ENCODE measurements at regions not wholly inside any gene's neighbourhood (a gene's known extent, or its start where the extent isn't known, plus 50 kb on each side); places are given as distances from the start of the nearest gene placed in this dataset.

- Histone ChIP-seq H3K36me3 (no peaks in the 10 kb centered on the region), H3K27ac (no peak overlapping the region), H3K9me3 (no peaks in the 10 kb centered on the region), H3K4me1 (peaks cover 0 to 4% (median 0%) of the 10 kb centered on the region in 3 donors), H3K4me3 (no peak overlapping the region), H3K27me3 (no peaks in the 10 kb centered on the region)
- DNase-seq = no peak
- 83 to 89% methylated on average over 3 of the region's 3 CpGs for WGBS, 2 donors
- TF ChIP-seq POLR2A (IDR thresholded peaks at IDR 0.05) (no peak), CTCF (IDR thresholded peaks at IDR 0.05) (no peak)
- intact Hi-C loops (cut with DNase I) = no loop called here
These were observed 447.8 kb downstream of the INHBA start for GRCh38 chr7:41255113-41255512.

- intact Hi-C loops (cut with DNase I) = no loop called here
- Histone ChIP-seq H3K9me3 (no peaks in the 10 kb centered on the region), H3K4me1 (peaks cover 0 to 7% (median 0%) of the 10 kb centered on the region in 3 donors), H3K27me3 (no peaks in the 10 kb centered on the region), H3K27ac (no peak overlapping the region), H3K36me3 (no peaks in the 10 kb centered on the region), H3K4me3 (no peak overlapping the region)
- WGBS, 2 donors = 63 to 74% methylated on average over 6 of the region's 6 CpGs
- no peak for DNase-seq
- TF ChIP-seq POLR2A (IDR thresholded peaks at IDR 0.05) = no peak
These were observed 449.9 kb downstream of the INHBA start for GRCh38 chr7:41252957-41253356.

GRCh38 chr7:41252551-41252950 lies 450.3 kb downstream of the INHBA start:
- Histone ChIP-seq H3K36me3 (no peaks in the 10 kb centered on the region), H3K27me3 (no peaks in the 10 kb centered on the region), H3K4me3 (no peak overlapping the region), H3K27ac (no peak overlapping the region), H3K4me1 (peaks cover 0 to 11% (median 0%) of the 10 kb centered on the region in 3 donors), H3K9me3 (no peaks in the 10 kb centered on the region)
- no peak for TF ChIP-seq CTCF (IDR thresholded peaks at IDR 0.05)
- WGBS, 2 donors = 50 to 63% methylated on average over 1 of the region's 1 CpG
- intact Hi-C loops (cut with DNase I) = no loop called here
- no peak for DNase-seq

- H3K9me3 ChIP-seq = no peaks in the 10 kb centered on the region
- no peak overlapping the region for H3K4me3 ChIP-seq
- WGBS, 2 donors = 60 to 61% methylated on average over 5 of the region's 5 CpGs
- no peak overlapping the region for H3K27ac ChIP-seq
- DNase-seq = no peak
- intact Hi-C loops (cut with DNase I) = no loop called here
- H3K4me1 ChIP-seq = peaks cover 0 to 7% (median 0%) of the 10 kb centered on the region in 3 donors
- no peaks in the 10 kb centered on the region for H3K36me3 ChIP-seq
- H3K27me3 ChIP-seq = no peaks in the 10 kb centered on the region
- no peak for TF ChIP-seq POLR2A (IDR thresholded peaks at IDR 0.05)
- no peak for TF ChIP-seq CTCF (IDR thresholded peaks at IDR 0.05)
These were observed 455.6 kb downstream of the INHBA start for GRCh38 chr7:41247143-41247865.

GRCh38 chr7:41245916-41246315 lies 457.0 kb downstream of the INHBA start:
- Histone ChIP-seq H3K27me3 (no peaks in the 10 kb centered on the region), H3K27ac (no peak overlapping the region), H3K9me3 (no peaks in the 10 kb centered on the region), H3K4me1 (peaks cover 0 to 7% (median 0%) of the 10 kb centered on the region in 3 donors), H3K36me3 (no peaks in the 10 kb centered on the region), H3K4me3 (no peak overlapping the region)
- intact Hi-C loops (cut with DNase I) = no loop called here
- DNase-seq = no peak
- TF ChIP-seq POLR2A (IDR thresholded peaks at IDR 0.05) (no peak), CTCF (IDR thresholded peaks at IDR 0.05) (no peak)
- WGBS, 2 donors = 75 to 94% methylated on average over 1 of the region's 1 CpG

GRCh38 chr7:41244246-41244645 lies 458.6 kb downstream of the INHBA start:
- no peaks in the 10 kb centered on the region for H3K9me3 ChIP-seq
- H3K27ac ChIP-seq = no peak overlapping the region
- H3K4me3 ChIP-seq = no peak overlapping the region
- intact Hi-C loops (cut with DNase I) = no loop called here
- no peaks in the 10 kb centered on the region for H3K36me3 ChIP-seq
- H3K4me1 ChIP-seq = peaks cover 0 to 7% (median 0%) of the 10 kb centered on the region in 3 donors
- TF ChIP-seq CTCF (IDR thresholded peaks at IDR 0.05) (no peak), POLR2A (IDR thresholded peaks at IDR 0.05) (no peak)
- no peak for DNase-seq
- no peaks in the 10 kb centered on the region for H3K27me3 ChIP-seq
- WGBS, 2 donors = 84 to 90% methylated on average over 4 of the region's 4 CpGs
